ENCODE measurements at regions not wholly inside any gene's neighbourhood (a gene's known extent, or its start where the extent isn't known, plus 50 kb on each side); places are given as distances from the start of the nearest gene placed in this dataset.

DNA sequence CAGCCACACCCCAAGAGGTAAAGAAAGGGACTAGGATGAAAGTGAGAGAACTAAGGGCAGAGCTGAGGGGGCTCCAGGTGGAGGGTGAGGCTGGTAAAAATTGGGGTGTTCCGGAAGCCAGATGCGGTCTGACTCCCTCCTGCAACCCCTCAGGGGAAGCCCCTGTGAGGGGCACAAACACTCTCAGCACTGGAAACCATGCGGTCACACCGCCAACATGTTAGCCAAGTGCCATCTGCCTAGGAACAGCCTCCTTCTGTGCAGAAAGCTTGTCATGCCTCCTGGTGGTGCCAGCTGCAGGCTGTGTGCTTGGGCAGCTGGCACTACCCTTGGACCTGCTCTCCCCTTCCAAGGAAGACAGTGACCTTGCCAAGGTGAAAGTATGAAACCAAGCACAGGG lies 83.5 kb upstream of the RPL38 start:
- Histone ChIP-seq H3K4me1 (no peaks in the 10 kb centered on the region), H3K27ac (no peak overlapping the region), H3K9me3 (peaks cover 0 to 20% (median 0%) of the 10 kb centered on the region in 3 donors), H3K27me3 (peaks cover 57% of the 10 kb centered on the region), H3K36me3 (no peaks in the 10 kb centered on the region), H3K4me3 (no peak overlapping the region)
- WGBS, 2 donors (ENCODE audit: low coverage in 1 of 2) = no CpG with 5 or more reads among the region's 4 CpGs
- ATAC-seq = no peak
- TF ChIP-seq POLR2A (IDR thresholded peaks at IDR 0.05) (no peak), POLR2AphosphoS5 (IDR thresholded peaks at IDR 0.05) (no peak), EP300 (IDR thresholded peaks at IDR 0.05) (no peak)
- TF ChIP-seq, protein P1, sequence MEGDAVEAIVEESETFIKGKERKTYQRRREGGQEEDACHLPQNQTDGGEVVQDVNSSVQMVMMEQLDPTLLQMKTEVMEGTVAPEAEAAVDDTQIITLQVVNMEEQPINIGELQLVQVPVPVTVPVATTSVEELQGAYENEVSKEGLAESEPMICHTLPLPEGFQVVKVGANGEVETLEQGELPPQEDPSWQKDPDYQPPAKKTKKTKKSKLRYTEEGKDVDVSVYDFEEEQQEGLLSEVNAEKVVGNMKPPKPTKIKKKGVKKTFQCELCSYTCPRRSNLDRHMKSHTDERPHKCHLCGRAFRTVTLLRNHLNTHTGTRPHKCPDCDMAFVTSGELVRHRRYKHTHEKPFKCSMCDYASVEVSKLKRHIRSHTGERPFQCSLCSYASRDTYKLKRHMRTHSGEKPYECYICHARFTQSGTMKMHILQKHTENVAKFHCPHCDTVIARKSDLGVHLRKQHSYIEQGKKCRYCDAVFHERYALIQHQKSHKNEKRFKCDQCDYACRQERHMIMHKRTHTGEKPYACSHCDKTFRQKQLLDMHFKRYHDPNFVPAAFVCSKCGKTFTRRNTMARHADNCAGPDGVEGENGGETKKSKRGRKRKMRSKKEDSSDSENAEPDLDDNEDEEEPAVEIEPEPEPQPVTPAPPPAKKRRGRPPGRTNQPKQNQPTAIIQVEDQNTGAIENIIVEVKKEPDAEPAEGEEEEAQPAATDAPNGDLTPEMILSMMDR (IDR thresholded peaks at IDR 0.05) = no peak

DNA sequence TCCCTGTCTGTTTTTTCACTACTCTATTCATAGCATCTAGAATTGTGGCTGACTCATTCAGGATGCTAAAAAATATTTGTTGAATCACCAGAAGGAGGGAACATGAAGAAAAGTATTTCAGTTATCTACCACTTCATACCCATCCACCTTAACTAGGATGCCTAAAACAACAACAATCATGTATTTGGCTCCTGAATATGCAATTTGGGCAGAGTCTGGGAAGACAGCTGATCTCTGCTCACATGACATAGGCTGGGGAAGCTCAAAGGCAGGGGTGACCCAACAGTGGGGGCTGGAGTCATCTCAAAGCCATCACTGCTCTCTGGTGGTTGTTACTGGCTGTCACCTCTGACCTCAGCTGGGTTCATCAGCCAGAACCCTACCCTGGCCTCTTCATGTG lies 80.1 kb upstream of the RPL38 start:
- Histone ChIP-seq H3K36me3 (no peaks in the 10 kb centered on the region), H3K4me3 (no peak overlapping the region), H3K27me3 (peaks cover 69% of the 10 kb centered on the region), H3K4me1 (no peaks in the 10 kb centered on the region), H3K27ac (no peak overlapping the region), H3K9me3 (peaks cover 0 to 20% (median 0%) of the 10 kb centered on the region in 3 donors)
- no peak for ATAC-seq
- TF ChIP-seq POLR2AphosphoS5 (IDR thresholded peaks at IDR 0.05) (no peak), POLR2A (IDR thresholded peaks at IDR 0.05) (no peak), EP300 (IDR thresholded peaks at IDR 0.05) (no peak)
- TF ChIP-seq, protein P1 (IDR thresholded peaks at IDR 0.05) = no peak

DNA sequence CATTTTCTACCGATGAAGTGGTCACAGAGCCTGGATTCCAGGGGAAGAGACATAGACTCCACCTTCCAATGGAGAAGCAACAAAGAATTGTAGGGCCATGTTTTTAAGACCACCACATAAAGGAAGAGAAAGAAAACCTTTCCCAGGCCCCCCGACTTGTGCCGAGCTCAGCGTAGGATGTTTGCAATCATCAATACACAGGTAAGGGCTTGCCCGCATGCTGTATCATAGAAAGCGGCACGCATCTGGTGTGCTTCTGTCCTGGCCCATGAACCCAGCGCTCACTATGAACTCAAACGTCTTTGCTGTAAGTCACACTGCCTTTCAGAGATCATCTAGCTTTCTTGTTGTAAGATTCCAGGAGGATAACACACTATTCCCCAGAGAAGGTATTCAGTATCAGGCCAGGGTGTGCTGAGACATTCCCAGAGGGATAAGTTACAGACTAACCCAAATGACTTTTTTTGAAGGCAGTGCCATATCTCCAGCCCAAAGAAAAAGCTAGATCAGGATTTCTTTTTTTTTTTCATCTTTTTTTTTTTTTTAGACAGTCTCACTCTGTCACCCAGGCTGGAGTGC lies 79.5 kb upstream of the RPL38 start:
- ATAC-seq = no peak
- TF ChIP-seq, protein P1 (IDR thresholded peaks at IDR 0.05) = no peak
- TF ChIP-seq POLR2AphosphoS5 (IDR thresholded peaks at IDR 0.05) (no peak), POLR2A (IDR thresholded peaks at IDR 0.05) (no peak), EP300 (IDR thresholded peaks at IDR 0.05) (no peak)
- 81 to 96% methylated on average over 8 to 9 of the region's 9 CpGs for WGBS, 2 donors (ENCODE audit: low coverage in 1 of 2)
- Histone ChIP-seq H3K27me3 (peaks cover 75% of the 10 kb centered on the region), H3K27ac (no peak overlapping the region), H3K36me3 (no peaks in the 10 kb centered on the region), H3K4me3 (no peak overlapping the region), H3K4me1 (no peaks in the 10 kb centered on the region), H3K9me3 (peaks cover 0 to 20% (median 0%) of the 10 kb centered on the region in 3 donors)

DNA sequence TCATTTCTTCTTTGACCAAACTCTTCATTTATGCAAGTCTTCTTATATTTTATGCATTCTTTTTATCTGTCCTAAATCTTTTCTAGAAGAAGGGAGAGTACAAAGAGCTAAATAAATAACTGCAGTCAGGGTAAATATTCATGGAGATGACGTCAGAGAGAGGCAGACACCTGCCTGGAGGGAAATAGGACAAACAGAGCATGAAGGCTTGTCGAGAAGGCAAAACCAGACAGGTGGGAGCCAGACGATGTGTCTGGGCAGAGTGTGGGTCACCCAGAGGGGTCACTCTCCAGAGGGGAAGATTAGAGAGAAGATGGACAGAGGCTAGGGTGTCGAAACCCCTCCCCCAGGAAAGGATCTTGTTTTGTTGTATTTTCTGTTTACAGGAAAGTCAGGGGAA lies 78.3 kb upstream of the RPL38 start:
- TF ChIP-seq, protein P1 (IDR thresholded peaks at IDR 0.05) = no peak
- TF ChIP-seq EP300 (IDR thresholded peaks at IDR 0.05) (no peak), POLR2A (IDR thresholded peaks at IDR 0.05) (no peak), POLR2AphosphoS5 (IDR thresholded peaks at IDR 0.05) (no peak)
- Histone ChIP-seq H3K4me3 (no peak overlapping the region), H3K27ac (no peak overlapping the region), H3K27me3 (peaks cover 81% of the 10 kb centered on the region), H3K9me3 (peaks cover 0 to 19% (median 0%) of the 10 kb centered on the region in 3 donors), H3K36me3 (no peaks in the 10 kb centered on the region), H3K4me1 (no peaks in the 10 kb centered on the region)
- 30 to 31% methylated on average over 3 of the region's 4 CpGs for whole genome bisulfite sequencing, 2 donors (ENCODE audit: low coverage in 1 of 2)
- ATAC-seq = no peak

DNA sequence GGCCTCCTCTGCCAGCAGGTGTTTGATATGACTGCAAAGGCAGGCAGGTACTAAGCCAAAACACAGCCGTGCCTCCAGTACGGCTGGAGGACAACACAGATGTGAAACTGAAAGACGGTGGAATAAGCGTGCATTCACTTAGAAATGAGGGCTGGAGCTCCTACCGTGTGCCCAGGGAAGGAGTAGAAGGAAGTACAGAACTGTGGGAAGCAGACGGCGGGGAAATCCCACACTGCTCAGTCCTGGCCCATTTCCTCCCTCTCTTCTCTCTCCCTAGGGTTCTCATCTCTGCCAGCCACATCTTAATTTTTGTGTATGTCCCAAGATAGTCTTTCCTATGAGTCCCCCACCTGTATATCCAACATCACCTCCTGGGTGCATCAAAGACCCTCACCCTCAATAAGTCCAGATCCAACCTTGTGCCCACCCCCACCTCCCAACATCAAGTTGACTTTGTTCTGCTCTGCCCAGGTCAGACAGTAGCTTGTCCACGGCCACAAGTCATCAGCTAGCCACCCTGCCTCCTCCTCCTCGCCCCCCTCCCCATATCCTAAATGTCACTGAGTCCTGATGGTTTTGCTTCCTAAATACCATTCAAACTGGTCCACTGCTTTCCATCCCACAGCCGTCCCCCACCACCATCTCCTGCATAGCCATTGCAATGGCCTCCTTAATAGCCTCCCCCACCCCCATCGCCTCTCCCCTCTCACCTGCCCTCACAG lies 77.1 kb upstream of the RPL38 start:
- Histone ChIP-seq H3K36me3 (no peaks in the 10 kb centered on the region), H3K4me3 (no peak overlapping the region), H3K4me1 (no peaks in the 10 kb centered on the region), H3K27me3 (peaks cover 81% of the 10 kb centered on the region), H3K9me3 (peaks cover 0 to 9% (median 0%) of the 10 kb centered on the region in 3 donors), H3K27ac (no peak overlapping the region)
- no peak for TF ChIP-seq POLR2AphosphoS5 (IDR thresholded peaks at IDR 0.05)
- TF ChIP-seq, protein P1 (IDR thresholded peaks at IDR 0.05) = no peak
- no peak for TF ChIP-seq POLR2A (IDR thresholded peaks at IDR 0.05)
- no peak for TF ChIP-seq EP300 (IDR thresholded peaks at IDR 0.05)
- 51 to 56% methylated on average over 10 to 11 of the region's 11 CpGs for WGBS, 2 donors (ENCODE audit: low coverage in 1 of 2)
- ATAC-seq = no peak
